C4-2B (cell line): ENCODE measurements at regions not wholly inside any gene's neighbourhood (a gene's known extent, or its start where the extent isn't known, plus 50 kb on each side); places are given as distances from the start of the nearest gene placed in this dataset.

Experiments used
- CTCF ChIP-seq: fragments of 450-650 bp; conservative IDR thresholded peaks from 2 replicates; pipeline ENCODE4 v1.5.1; 2017; ENCODE audit warnings: mild to moderate bottlenecking
- ZFX ChIP-seq: fragments of 450-650 bp; IDR thresholded peaks from 2 replicates; pipeline ENCODE4 v1.6.1; 2017

- TF ChIP-seq CTCF: no peak
- TF ChIP-seq ZFX: no peak
Observed at GRCh38 chr3:117135207-117135606, 425.6 kb downstream of the TUSC7 start.
